ENCODE measurements at regions not wholly inside any gene's neighbourhood (a gene's known extent, or its start where the extent isn't known, plus 50 kb on each side); places are given as distances from the start of the nearest gene placed in this dataset.

- TF ChIP-seq CTCF (IDR thresholded peaks at IDR 0.05; ENCODE audit: low read depth, low read length, missing input control) (no peak), JUND (IDR thresholded peaks at IDR 0.05) (peak in 1 of 2 donors; percentile 18), ZBTB33 (IDR thresholded peaks at IDR 0.05) (no peak), RXRA (IDR thresholded peaks at IDR 0.05) (no peak), GABPA (IDR thresholded peaks at IDR 0.05 in 1 of 2, conservative IDR thresholded peaks at IDR 0.05 in 1 of 2) (no peak)
These were observed 131.7 kb upstream of the TARS1 start for GRCh38 chr5:33309068-33309467.
